Karpas-422 (cell line): ENCODE measurements at regions not wholly inside any gene's neighbourhood (a gene's known extent, or its start where the extent isn't known, plus 50 kb on each side); places are given as distances from the start of the nearest gene placed in this dataset.

ENCODE experiments used
- DNase-seq: peaks from one replicate; pipeline ENCODE4 v3.0.0-alpha.2; 2015
- H2AFZ ChIP-seq: fragments of 200-600 bp; sonication (generic); 2 replicates; pipeline ENCODE4 v1.6.1; 2014; ENCODE audit warnings: antibody characterized with exemption, low read length, mixed read lengths
- H3K27ac ChIP-seq: fragments of 200-600 bp; sonication (generic); 2 replicates; pipeline ENCODE4 v1.5.1; 2014; ENCODE audit warnings: mild to moderate bottlenecking, low read length, moderate library complexity
- H3K27me3 ChIP-seq: fragments of 200-600 bp; sonication (generic); 2 replicates; pipeline ENCODE4 v1.6.1; 2014; ENCODE audit warnings: low read length, mixed read lengths
- H3K36me3 ChIP-seq: fragments of 200-600 bp; sonication (generic); 2 replicates; pipeline ENCODE4 v1.6.1; 2014; ENCODE audit warnings: low read length, mixed read lengths; ENCODE audit not compliant: insufficient read depth
- H3K4me1 ChIP-seq: fragments of 200-600 bp; sonication (generic); 2 replicates; pipeline ENCODE4 v1.6.1; 2014; ENCODE audit warnings: mild to moderate bottlenecking, low read length, mixed read lengths
- H3K4me2 ChIP-seq: fragments of 200-600 bp; sonication (generic); 2 replicates; pipeline ENCODE4 v1.6.1; 2014; ENCODE audit warnings: low read length, low read depth, mild to moderate bottlenecking; ENCODE audit not compliant: poor library complexity, severe bottlenecking
- H3K4me3 ChIP-seq: fragments of 200-600 bp; sonication (generic); 2 replicates; pipeline ENCODE4 v1.5.1; 2014; ENCODE audit warnings: mild to moderate bottlenecking, antibody characterized with exemption, low read length, mixed read lengths
- H3K79me2 ChIP-seq: fragments of 200-600 bp; sonication (generic); 2 replicates; pipeline ENCODE4 v1.6.1; 2014; ENCODE audit warnings: mild to moderate bottlenecking, low read length, mixed read lengths
- H3K9ac ChIP-seq: fragments of 200-600 bp; sonication (generic); 2 replicates; pipeline ENCODE4 v1.6.0; 2014; ENCODE audit warnings: low read length
- H3K9me2 ChIP-seq: fragments of 200-600 bp; sonication (generic), shearing (Covaris generic); replicated peaks from 2 replicates; pipeline ENCODE4 v1.6.0; 2014; ENCODE audit warnings: mild to moderate bottlenecking, low read length, moderate library complexity; ENCODE audit not compliant: insufficient read depth
- H3K9me3 ChIP-seq: fragments of 300-700, 200-600 bp; sonication (generic); 2 replicates; pipeline ENCODE4 v1.6.1; 2014; ENCODE audit warnings: low read length, mixed read lengths
- H4K20me1 ChIP-seq: fragments of 200-600 bp; sonication (generic); 2 replicates; pipeline ENCODE4 v1.6.1; 2014; ENCODE audit warnings: mild to moderate bottlenecking, antibody characterized with exemption, low read length, low read depth; ENCODE audit not compliant: insufficient read depth

GRCh38 chr3:99536555-99537314, 101.7 kb upstream of the COL8A1 start:
- no peaks in the 10 kb centered on the region for H4K20me1 ChIP-seq

GRCh38 chr3:99534951-99535704, 103.3 kb upstream of the COL8A1 start:
- Histone ChIP-seq H4K20me1 (no peaks in the 10 kb centered on the region), H3K79me2 (no peaks in the 10 kb centered on the region), H3K27ac (no peak overlapping the region), H3K9me2 (no peaks in the 10 kb centered on the region), H3K9ac (no peak overlapping the region), H3K4me3 (no peak overlapping the region), H3K4me2 (no peak overlapping the region), H3K4me1 (no peaks in the 10 kb centered on the region), H2AFZ (no peak overlapping the region), H3K27me3 (no peaks in the 10 kb centered on the region), H3K36me3 (no peaks in the 10 kb centered on the region), H3K9me3 (no peaks in the 10 kb centered on the region)
- DNase-seq, result peak; percentile 20

More at GRCh38 chr3:99536555-99537314, 101.7 kb upstream of the COL8A1 start:
- H3K4me1 ChIP-seq, result no peaks in the 10 kb centered on the region
- H3K9me2 ChIP-seq, result no peaks in the 10 kb centered on the region
- no peaks in the 10 kb centered on the region for H3K9me3 ChIP-seq
- no peak overlapping the region for H2AFZ ChIP-seq
- H3K27me3 ChIP-seq, result no peaks in the 10 kb centered on the region
- no peak overlapping the region for H3K27ac ChIP-seq
- DNase-seq, result peak; percentile 32
- H3K36me3 ChIP-seq, result no peaks in the 10 kb centered on the region
- no peak overlapping the region for H3K4me2 ChIP-seq
- H3K9ac ChIP-seq, result no peak overlapping the region
- H3K79me2 ChIP-seq, result no peaks in the 10 kb centered on the region
- H3K4me3 ChIP-seq, result no peak overlapping the region

GRCh38 chr3:99532246-99532645, 106.1 kb upstream of the COL8A1 start:
- Histone ChIP-seq H3K4me3 (no peak overlapping the region), H3K4me1 (no peaks in the 10 kb centered on the region), H3K27me3 (no peaks in the 10 kb centered on the region), H3K4me2 (no peak overlapping the region), H3K36me3 (no peaks in the 10 kb centered on the region), H3K9me3 (no peaks in the 10 kb centered on the region), H3K27ac (no peak overlapping the region), H3K9me2 (no peaks in the 10 kb centered on the region), H3K9ac (no peak overlapping the region), H4K20me1 (no peaks in the 10 kb centered on the region), H2AFZ (no peak overlapping the region), H3K79me2 (no peaks in the 10 kb centered on the region)
- peak; percentile 71 for DNase-seq

GRCh38 chr3:99529265-99529664, 109.1 kb upstream of the COL8A1 start:
- H3K9ac ChIP-seq, result no peak overlapping the region
- H3K27me3 ChIP-seq, result no peaks in the 10 kb centered on the region

DNA sequence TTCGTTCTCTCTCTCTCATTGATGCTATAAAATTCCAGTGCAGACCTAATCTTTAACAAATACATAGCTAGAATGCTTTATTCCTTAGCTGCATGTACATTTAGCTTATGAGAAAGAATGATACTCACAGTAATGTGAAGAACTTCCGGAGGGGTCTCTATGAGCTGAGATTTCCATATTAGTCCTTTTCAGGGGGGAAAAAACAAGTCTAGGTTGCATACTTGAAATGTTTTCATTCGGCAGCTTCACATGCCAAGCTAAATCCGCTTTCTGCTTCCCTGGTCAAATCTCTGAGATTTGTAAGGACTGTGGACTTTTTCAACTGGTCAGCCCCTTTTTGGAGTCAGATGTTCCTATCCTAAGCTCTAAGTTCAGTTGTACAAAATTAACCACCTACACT, 111.5 kb upstream of the COL8A1 start:
- Histone ChIP-seq H3K4me1 (no peaks in the 10 kb centered on the region), H3K36me3 (no peaks in the 10 kb centered on the region), H4K20me1 (no peaks in the 10 kb centered on the region), H3K4me2 (no peak overlapping the region), H3K9me3 (no peaks in the 10 kb centered on the region), H3K4me3 (no peak overlapping the region), H3K79me2 (no peaks in the 10 kb centered on the region), H2AFZ (no peak overlapping the region), H3K9ac (no peak overlapping the region), H3K27me3 (no peaks in the 10 kb centered on the region), H3K27ac (no peak overlapping the region), H3K9me2 (no peaks in the 10 kb centered on the region)
- no peak for DNase-seq

More at GRCh38 chr3:99529265-99529664, 109.1 kb upstream of the COL8A1 start:
- Histone ChIP-seq H3K9me2 (no peaks in the 10 kb centered on the region), H3K27ac (no peak overlapping the region), H3K4me1 (no peaks in the 10 kb centered on the region), H3K9me3 (no peaks in the 10 kb centered on the region), H3K79me2 (no peaks in the 10 kb centered on the region), H3K4me2 (no peak overlapping the region), H3K36me3 (no peaks in the 10 kb centered on the region), H4K20me1 (no peaks in the 10 kb centered on the region), H3K4me3 (no peak overlapping the region), H2AFZ (no peak overlapping the region)
- DNase-seq, result no peak

GRCh38 chr3:99524559-99524958, 113.8 kb upstream of the COL8A1 start:
- Histone ChIP-seq H3K4me3 (no peak overlapping the region), H3K27ac (no peak overlapping the region), H4K20me1 (no peaks in the 10 kb centered on the region), H3K9me2 (no peaks in the 10 kb centered on the region), H3K36me3 (no peaks in the 10 kb centered on the region), H3K4me2 (no peak overlapping the region), H3K9ac (no peak overlapping the region), H3K4me1 (no peaks in the 10 kb centered on the region), H3K79me2 (no peaks in the 10 kb centered on the region), H3K27me3 (no peaks in the 10 kb centered on the region), H2AFZ (no peak overlapping the region), H3K9me3 (no peaks in the 10 kb centered on the region)
- DNase-seq, result no peak

GRCh38 chr3:99523431-99524127, 114.8 kb upstream of the COL8A1 start:
- H2AFZ ChIP-seq, result no peak overlapping the region
- no peak for DNase-seq
- H3K79me2 ChIP-seq, result no peaks in the 10 kb centered on the region
- no peak overlapping the region for H3K27ac ChIP-seq
- H3K27me3 ChIP-seq, result no peaks in the 10 kb centered on the region
- no peak overlapping the region for H3K4me2 ChIP-seq
- H3K4me1 ChIP-seq, result no peaks in the 10 kb centered on the region
- H3K9me3 ChIP-seq, result no peaks in the 10 kb centered on the region
- no peaks in the 10 kb centered on the region for H4K20me1 ChIP-seq
- no peaks in the 10 kb centered on the region for H3K9me2 ChIP-seq
- H3K9ac ChIP-seq, result no peak overlapping the region
- H3K36me3 ChIP-seq, result no peaks in the 10 kb centered on the region
- no peak overlapping the region for H3K4me3 ChIP-seq

GRCh38 chr3:99522147-99522546, 116.2 kb upstream of the COL8A1 start:
- H3K4me1 ChIP-seq, result no peaks in the 10 kb centered on the region
- DNase-seq, result no peak
- H3K27me3 ChIP-seq, result no peaks in the 10 kb centered on the region
- H3K79me2 ChIP-seq, result no peaks in the 10 kb centered on the region
- H3K9ac ChIP-seq, result no peak overlapping the region
- H4K20me1 ChIP-seq, result no peaks in the 10 kb centered on the region
- no peak overlapping the region for H3K4me2 ChIP-seq
- H2AFZ ChIP-seq, result no peak overlapping the region
- no peaks in the 10 kb centered on the region for H3K9me2 ChIP-seq
- no peak overlapping the region for H3K4me3 ChIP-seq
- no peak overlapping the region for H3K27ac ChIP-seq
- no peaks in the 10 kb centered on the region for H3K36me3 ChIP-seq
- no peaks in the 10 kb centered on the region for H3K9me3 ChIP-seq
